GM23248 (cell line): ENCODE measurements at regions not wholly inside any gene's neighbourhood (a gene's known extent, or its start where the extent isn't known, plus 50 kb on each side); places are given as distances from the start of the nearest gene placed in this dataset.

Experiments
- EZH2 ChIP-seq: fragments of 200-600 bp; sonication (generic); IDR thresholded peaks from 2 replicates; pipeline ENCODE4 v1.6.1; 2018; ENCODE audit warnings: antibody characterized with exemption, mild to moderate bottlenecking; ENCODE audit not compliant: insufficient read depth, poor library complexity, severe bottlenecking
- EZH2phosphoT487 ChIP-seq: fragments of 200-600 bp; sonication (generic); IDR thresholded peaks from 2 replicates; pipeline ENCODE4 v1.6.1; 2018; ENCODE audit warnings: antibody characterized with exemption, moderate library complexity, mild to moderate bottlenecking, low read depth; ENCODE audit not compliant: insufficient read depth

DNA sequence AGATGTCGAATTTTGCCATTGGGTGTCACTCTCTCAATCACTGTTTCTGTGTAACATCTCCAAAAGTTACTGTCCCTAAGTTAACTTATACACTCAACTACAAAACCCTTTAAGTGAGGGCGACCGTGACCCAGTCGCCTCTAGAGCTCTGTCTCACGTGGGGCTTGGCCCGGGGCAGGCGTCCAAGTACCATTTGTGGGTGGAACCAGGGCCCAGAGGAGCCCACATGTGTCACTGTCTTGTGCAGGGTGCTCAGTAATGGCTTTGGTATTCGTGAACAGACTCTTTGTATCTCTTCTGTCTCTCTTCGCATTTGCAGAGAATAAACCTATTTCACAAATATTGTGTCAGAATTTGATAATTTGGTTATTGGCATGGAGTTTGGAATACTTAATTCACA, 109.9 kb upstream of the THBS2 start:
- TF ChIP-seq EZH2 (no peak), EZH2phosphoT487 (no peak)
